Astrocyte of the spinal cord (primary cell): ENCODE measurements at regions not wholly inside any gene's neighbourhood (a gene's known extent, or its start where the extent isn't known, plus 50 kb on each side); places are given as distances from the start of the nearest gene placed in this dataset.

Source experiments
- DNase-seq: peaks from one replicate; pipeline ENCODE4 v3.0.0; 2011; ENCODE audit warnings: low read depth, low spot score
- H3K4me3 ChIP-seq: 2 replicates; pipeline ENCODE4 v1.5.1; 2011; ENCODE audit warnings: low read depth, mild to moderate bottlenecking, low read length, moderate library complexity
- in situ Hi-C: cut with HindIII; loops from 2 replicates; pipeline ENCODE4 v1.10.0; 2017; ENCODE audit warnings: low sequenced_read_pairs
- TF ChIP-seq, protein P1 (sequence below): IDR thresholded peaks from 2 replicates; pipeline ENCODE4 v1.5.1; 2012; ENCODE audit warnings: low read depth, mild to moderate bottlenecking, low read length, inconsistent platforms

DNA sequence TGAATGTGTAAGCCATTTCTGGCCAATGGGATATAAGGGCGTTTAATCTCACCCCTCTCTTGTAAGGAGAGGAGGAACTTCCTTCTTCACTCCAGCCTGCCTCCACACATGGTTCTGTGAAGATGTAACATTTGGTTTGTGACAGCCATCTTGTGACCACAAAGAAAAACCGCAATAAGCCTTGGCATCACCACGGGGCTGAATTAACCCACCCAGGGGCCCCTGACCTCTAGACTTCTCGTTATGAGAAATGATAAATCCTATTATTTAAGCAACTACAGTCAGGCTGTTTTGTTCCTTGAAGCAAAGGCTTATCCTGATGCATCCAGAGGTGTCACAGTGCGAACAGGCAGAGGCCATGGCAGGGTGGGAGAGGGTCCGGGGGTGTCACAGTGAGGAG, 139.7 kb downstream of the CDC5L start:
- no peak overlapping the region for H3K4me3 ChIP-seq
- in situ Hi-C loops, result no loop called here
- DNase-seq, result no peak
- TF ChIP-seq, protein P1, sequence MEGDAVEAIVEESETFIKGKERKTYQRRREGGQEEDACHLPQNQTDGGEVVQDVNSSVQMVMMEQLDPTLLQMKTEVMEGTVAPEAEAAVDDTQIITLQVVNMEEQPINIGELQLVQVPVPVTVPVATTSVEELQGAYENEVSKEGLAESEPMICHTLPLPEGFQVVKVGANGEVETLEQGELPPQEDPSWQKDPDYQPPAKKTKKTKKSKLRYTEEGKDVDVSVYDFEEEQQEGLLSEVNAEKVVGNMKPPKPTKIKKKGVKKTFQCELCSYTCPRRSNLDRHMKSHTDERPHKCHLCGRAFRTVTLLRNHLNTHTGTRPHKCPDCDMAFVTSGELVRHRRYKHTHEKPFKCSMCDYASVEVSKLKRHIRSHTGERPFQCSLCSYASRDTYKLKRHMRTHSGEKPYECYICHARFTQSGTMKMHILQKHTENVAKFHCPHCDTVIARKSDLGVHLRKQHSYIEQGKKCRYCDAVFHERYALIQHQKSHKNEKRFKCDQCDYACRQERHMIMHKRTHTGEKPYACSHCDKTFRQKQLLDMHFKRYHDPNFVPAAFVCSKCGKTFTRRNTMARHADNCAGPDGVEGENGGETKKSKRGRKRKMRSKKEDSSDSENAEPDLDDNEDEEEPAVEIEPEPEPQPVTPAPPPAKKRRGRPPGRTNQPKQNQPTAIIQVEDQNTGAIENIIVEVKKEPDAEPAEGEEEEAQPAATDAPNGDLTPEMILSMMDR, result no peak

DNA sequence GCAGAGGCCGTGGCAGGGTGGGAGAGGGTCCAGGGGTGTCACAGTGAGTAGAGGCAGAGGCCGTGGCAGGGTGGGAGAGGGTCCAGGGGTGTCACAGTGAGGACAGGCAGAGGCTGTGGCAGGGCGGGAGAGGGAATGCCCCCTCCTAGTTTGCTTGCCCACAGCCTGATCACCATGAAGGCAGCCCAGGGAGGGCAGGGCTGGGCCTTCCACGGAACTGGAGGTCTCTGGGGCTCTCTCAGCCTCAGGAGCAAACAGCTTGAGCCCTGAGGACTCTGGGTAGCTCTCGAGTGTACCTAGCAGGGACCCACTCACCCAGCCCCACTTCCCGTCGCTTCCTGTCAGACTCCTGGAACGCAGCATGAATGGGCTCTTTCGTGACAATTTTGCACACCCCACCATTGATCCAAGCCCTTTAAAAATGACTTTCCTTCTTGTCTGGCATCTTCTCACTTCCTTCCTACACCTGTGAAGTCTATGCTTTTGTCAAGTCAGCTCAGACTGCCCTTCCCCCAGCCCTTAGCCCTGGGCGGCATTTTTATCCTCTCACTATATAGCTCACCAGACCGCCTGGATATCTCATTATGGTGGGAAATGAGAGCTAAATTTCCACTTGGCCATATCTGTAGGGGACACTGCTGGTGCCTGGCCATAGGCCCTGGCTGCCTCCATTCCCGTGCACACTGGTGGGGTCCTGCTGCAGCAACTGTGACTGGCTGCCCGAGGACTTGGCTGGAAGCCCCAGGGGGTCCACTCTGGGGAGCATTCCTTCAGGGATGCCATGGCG, 140.3 kb downstream of the CDC5L start:
- no peak for DNase-seq
- no peak overlapping the region for H3K4me3 ChIP-seq
- TF ChIP-seq, protein P1, result no peak
- in situ Hi-C loops, result no loop called here

DNA sequence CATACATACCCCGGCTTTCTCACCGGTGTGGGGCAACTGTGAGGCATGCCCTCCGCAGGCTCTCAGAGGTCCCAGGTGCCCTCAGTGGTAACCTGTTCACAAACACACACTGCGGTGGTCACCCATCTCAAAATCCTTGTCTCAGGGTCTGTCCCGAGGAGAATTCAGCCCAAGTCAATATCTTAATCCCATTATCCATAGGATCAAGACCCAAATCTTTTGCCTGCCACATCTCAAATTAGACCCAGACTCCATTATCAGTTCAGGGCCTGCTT, 140.8 kb downstream of the CDC5L start:
- TF ChIP-seq, protein P1, result no peak
- no peak for DNase-seq
- in situ Hi-C loops, result no loop called here
- H3K4me3 ChIP-seq, result no peak overlapping the region

DNA sequence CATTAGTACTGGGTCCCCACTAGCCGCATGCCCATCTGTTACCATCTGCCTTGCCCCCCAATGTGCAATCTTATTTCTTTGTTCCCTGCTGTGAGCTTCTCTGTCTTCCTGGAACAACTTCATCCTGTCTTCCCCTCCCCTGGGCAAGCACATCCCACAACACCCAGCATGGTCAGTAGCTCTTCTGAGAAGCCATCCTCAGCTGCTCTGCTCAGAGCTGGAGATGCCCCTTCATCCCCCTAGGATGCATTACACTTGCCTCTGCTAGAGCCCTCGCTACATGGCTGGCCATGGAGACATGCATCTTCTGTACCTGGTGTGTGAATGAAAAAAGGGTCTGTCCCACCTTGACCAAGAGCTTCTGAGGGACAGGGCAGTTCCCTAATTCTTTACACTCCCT, 141.2 kb downstream of the CDC5L start:
- H3K4me3 ChIP-seq, result no peak overlapping the region
- DNase-seq, result no peak
- in situ Hi-C loops, result no loop called here
- TF ChIP-seq, protein P1, result no peak

DNA sequence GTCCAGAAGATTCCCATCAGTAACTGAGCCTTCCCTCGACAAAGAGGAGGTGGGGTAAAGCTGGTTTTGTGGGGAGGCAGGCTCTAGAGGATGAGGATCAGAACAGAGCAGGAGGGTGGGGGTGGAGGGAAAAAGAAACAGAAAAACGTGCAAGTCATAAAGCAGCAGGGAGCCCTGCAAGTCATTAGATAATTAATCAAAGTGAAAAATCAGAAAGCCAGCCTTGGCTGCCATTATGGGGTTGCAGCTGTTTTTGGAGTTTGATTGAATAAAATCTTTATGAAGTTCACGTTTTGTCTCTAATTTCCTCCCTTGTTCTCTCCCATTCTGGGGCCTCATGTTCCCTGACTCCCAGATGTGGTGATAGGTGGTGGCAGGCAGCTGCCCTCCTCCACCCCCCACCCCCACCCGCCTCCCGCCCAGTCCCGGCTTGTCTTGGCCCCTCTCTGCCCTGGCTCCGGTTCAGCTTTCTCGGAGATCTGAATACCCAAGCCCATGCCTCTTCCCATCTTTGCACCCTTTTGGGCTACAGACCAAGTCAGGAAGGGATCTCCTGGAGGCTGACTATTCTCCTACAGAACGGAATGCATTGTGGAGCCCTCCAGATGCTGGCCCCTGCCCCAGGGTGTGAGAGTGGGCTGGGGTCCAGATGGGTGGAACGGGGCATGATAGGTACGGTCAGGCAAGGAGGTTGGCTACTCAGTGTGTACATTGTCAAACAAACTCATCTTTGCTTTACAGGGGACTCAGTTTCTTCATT, 141.8 kb downstream of the CDC5L start:
- DNase-seq, result no peak
- in situ Hi-C loops, result no loop called here
- no peak overlapping the region for H3K4me3 ChIP-seq
- TF ChIP-seq, protein P1, result no peak

DNA sequence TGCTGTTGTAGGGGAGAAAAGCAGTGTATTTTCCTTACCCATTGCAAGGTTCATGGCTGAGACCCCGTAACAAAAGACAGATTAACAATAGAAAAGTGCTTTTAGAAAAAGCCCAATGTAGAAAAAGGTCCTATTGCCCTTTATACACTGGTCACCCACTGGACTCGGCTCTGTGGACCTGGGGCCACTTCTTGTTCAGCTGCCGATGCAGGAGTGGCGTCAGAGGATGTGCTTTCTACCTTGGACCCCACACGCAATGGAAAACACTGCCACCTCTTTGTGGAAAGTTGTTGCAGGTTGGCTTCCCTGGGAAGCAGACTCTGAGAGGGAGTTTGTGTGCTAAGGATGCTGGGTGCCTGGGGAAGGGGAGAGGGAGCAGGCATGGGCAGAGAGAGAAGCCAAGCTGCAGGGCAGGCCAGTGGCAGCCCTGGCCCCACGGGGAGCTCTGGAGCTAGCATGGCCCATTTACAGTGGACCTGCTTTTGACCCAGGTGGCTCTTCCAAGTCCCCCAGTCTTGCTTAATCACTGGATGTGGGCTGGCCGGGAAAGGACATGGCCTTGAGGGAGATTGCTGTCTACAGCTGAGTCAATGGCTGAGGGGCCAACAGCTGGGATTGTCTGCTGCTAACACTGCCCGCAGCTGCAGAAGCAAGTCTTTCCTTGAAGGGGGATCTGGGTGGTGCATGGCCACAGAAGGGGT, 142.9 kb downstream of the CDC5L start:
- DNase-seq, result no peak
- H3K4me3 ChIP-seq, result no peak overlapping the region
- in situ Hi-C loops, result no loop called here
- TF ChIP-seq, protein P1, result no peak
